ENCODE measurements at regions not wholly inside any gene's neighbourhood (a gene's known extent, or its start where the extent isn't known, plus 50 kb on each side); places are given as distances from the start of the nearest gene placed in this dataset.

DNA sequence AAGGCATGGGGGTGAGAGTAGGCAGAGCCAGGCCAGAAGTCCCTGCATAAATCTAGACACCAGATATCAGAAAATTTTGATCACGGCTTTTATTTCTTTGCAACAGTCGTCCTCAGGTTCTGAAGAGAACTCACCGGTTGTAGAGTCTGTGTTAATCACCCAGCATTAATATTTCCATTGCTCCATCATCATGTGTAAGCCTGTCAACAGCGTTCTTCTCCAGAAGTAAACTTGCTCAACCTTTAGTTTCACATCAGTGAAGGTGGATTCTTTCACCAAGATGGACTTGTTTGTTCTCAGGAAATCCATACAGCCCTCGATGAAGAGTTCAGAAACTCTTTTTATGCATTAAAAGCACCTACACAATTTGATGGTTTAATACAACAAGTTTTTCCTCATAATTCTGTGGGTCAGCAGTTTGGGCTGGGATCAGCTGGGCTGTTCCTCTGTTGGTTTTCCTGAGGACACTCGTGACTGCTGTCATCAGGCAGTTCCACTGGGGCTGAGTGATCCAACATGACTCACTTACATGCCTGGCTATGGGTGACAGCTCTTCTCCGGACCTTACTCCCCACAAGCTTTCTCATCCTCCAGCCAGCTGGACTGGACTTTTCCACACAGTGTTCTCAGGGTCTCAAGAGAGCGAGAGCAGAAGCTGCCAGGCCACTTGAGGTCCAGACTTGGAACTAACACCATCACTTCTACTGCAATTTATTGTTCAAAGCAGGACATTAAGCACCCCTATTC lies 303.4 kb downstream of the ZNF621 start:
- DNase-seq, result no peak

DNA sequence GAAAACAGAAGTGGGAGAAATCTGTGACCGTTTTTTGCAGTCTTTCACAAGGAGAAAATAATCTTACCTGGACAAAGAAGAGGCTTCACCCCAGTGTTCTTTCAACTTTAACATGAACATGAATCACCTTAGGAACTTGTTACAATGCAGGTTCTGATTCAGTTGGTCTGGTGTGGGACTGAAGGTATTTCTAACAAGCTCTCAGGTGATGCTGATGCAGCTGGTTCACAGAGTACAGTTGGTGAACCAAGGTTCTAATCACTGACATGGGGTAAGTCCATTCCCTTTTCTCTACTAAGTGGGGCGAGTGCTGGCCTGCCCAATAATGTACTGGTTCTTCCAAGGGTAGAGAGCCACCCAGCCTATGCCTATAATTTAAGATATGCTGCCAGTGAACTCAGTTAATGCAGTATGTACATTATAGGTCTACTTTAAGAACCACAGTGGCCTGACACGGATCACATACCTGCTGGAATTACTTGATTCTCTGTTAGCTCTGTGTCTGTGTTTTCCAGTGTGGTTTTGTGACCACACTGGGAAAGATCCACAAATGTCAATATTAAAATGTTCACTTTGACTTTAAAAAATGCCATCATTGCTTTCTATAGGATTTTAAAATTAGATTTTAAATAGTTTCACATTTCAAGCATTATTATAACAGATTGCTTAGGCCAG lies 304.1 kb downstream of the ZNF621 start:
- DNase-seq, result no peak

GRCh38 chr3:40829876-40830275 lies 305.1 kb downstream of the ZNF621 start:
- no peak for DNase-seq

- no peak for DNase-seq
Measured at GRCh38 chr3:40837300-40837699, 312.5 kb downstream of the ZNF621 start.

DNA sequence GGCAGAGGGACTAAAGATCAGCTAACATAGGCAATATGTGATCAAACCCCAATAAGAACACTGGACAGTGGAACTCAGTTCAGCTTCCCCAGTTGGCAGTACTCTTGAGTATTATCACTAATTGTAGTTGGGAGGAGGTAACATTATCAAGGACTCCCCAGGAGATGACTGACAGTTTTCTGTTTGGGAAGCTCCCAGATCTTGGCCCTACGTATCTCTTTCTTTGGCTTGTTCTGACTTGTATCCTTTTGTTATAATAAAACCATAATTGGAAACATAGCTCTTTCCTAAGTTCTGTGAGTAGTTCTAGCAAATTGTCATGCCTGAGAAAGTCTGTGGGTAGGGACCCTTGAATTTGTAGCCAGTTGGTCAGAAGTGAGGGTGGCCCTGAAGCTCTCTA lies 316.4 kb downstream of the ZNF621 start:
- no peak for DNase-seq

- no peak for DNase-seq
Measured at GRCh38 chr3:40841570-40842109, 316.9 kb downstream of the ZNF621 start.

GRCh38 chr3:40842714-40843113 lies 318.0 kb downstream of the ZNF621 start:
- no peak for DNase-seq

DNA sequence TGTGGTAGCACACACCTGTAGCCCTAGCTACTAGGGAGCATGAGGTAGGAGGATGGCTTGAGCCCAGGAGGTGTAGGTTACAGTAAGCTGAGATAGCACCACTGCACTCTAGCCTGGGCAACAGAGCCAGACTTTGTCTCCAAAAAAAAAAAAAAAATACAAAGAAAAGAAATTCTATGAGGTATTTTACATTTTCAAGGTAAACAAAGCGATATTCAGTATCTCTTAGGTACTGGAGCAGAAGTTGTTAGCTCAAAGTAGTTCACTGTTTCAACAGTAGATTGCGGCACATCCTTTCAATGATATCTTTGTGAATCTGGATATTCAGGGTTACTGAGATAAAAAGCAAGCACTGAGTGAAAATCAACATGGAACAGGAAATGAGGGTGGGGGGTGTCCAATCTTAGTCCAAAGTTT lies 318.5 kb downstream of the ZNF621 start:
- no peak for DNase-seq

DNA sequence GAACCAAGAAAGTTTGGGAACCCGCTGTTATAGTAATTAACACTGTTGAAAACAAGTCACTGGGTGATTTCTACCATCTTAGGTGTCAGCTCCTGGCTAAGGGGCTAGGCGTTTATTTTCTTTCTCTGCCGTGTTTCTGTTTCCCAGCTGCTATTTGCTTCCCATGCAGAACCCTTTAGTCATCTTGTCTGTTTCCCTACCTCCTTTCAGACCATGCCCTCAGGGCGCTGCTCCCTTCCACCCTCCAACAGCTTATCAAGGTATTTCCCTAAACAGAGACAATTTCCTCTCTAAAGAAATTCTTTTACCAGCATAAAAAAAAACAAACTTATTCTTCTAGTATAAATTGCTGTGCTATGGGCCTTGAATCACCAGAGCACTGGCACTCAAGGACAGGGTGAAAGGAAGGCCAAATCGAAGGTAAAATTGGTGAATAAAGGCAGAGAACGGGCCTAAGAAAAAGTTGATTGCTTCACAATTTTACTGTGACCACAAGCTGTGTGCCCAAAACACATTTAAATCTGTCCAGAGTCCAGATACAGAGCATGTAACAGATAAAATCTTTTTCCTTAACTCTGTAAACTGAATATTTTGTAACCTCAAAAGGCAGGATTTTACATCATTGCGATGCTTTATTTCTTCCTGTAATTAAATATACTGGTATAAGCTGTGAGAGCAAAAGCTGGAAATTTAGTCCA lies 319.2 kb downstream of the ZNF621 start:
- no peak for DNase-seq

DNA sequence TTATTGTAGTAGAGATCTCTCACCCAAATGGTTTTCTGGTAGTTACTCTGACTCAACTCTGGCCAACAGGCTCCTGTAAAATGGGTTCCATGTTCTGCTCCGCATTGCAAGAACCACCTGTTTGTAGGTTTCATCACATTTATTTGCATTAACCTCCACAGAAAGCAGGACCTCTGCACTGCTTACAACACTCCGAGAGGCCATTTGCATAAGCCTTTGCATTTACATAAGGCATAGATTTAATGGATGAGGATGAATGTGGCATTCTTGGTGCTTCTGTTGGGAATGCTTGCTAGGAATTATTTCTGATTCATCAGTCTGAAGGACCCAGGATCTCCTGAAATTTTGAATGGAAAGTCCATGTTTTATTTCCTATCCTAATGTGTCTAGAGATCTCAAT lies 320.1 kb downstream of the ZNF621 start:
- DNase-seq, result no peak

DNA sequence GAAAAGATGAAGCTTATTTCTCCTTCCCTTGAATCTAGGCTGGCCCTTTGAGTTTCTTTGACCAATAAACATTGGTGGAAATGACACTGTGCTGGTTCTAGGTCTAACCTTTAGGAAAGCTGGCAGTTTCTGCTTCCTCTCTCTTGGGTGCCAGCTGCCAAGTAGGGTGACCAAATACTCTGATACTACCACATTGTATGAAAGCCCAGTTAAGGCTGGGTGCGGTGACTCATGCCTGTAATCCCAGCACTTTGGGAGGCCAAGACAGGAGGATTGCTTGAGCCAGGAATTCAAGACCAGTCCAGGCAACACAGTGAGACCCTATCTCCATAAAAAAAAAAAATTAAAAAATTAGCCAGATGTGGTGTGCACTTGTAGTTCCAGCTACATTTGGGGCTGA lies 320.7 kb downstream of the ZNF621 start:
- DNase-seq, result no peak

GRCh38 chr3:40845916-40846315 lies 321.2 kb downstream of the ZNF621 start:
- DNase-seq, result no peak

GRCh38 chr3:40846451-40846850 lies 321.7 kb downstream of the ZNF621 start:
- no peak for DNase-seq

GRCh38 chr3:40847551-40847992 lies 322.8 kb downstream of the ZNF621 start:
- DNase-seq, result no peak

GRCh38 chr3:40848421-40848820 lies 323.7 kb downstream of the ZNF621 start:
- DNase-seq, result no peak

DNA sequence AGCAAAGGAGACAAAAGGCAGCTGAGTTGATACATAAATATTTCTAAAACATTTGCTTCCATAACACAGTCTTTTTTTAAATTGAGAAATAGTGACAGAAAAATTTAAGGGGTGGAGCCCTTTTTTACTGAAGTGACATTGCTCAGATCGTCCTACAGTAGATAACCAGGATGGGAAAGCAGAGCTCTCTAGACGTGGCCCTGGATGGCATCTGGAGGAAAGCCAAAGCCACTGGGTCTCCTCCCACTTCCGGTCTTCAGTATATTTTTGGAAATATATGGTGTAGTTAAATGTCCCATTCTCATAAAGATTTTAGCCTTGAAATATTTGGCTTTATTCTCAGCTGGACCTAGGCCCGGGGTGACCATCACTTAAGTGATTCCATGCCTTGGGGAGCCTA lies 326.1 kb downstream of the ZNF621 start:
- DNase-seq, result no peak

DNA sequence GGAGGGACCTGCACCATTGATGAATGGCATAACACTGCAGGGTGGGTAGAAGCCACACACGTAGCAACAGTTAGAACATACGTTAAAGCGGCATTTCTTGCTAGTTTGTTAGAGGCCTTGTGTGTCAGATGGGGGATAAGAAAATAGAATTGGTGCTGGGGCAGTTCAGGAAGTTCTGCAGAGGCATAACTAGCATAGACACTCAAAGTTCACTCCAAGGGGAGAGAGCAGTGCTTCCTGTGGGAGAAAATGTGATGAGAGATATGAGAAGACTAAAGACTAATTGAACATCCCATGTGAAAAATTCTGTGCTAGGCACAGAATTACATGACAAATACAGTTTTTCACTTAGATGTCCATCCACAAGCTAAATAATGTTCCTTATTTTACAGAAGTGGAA lies 327.1 kb downstream of the ZNF621 start:
- DNase-seq, result no peak

DNA sequence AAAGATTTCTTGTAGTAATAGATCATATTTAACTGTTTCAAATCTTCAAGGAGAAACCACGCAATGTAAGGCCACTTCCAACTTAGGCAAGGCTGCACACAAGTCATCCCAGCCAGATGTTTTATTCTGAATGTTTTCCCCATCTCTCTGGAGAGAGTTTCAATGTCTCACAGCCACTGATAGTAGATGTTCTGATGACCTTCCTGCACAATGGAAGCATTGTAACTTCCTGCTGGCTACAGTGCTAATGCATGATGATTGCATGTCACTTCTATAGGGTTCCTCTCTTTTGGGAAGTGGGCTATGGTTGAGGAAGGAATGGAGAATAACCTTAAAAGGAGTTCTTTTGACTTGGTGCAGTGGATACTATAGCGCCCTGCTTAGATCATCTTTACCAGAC lies 328.0 kb downstream of the ZNF621 start:
- no peak for DNase-seq

GRCh38 chr3:40853474-40853873 lies 328.7 kb downstream of the ZNF621 start:
- DNase-seq, result no peak

GRCh38 chr3:40855871-40856270 lies 331.1 kb downstream of the ZNF621 start:
- DNase-seq, result no peak

DNA sequence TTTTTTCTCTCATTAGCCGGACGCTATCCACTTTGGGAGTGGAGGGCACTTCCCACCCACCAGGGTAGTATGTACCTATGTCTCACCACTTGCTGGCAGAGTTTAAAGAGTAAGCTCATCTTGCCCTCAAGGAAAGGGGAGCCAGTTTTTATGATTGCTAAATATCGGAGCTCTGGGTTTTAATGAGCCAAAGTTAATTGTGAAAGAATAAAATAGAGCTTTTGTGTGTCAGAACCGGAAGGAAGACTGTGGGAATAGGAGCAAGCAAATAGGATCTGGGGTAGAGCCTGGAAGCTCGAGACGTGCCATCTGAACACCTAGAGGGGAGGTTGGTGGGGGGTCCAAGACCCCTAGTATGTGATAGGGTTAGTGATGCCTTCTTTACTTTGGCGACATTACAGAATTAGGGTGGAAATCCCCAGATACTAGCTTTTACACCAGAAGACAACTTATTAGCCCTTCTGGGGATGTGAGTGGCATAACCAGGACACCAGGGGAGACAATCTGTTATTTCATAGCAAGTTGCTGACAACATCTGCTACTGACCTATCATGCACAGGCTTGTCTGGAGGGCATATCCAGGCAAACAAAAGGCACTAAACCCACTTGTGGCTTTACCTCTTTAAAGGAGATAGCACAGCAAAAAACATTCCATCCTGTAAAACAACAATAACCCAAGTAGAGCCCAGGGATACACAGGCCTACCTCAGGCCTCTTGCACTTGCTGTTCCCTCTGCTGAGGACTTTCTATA lies 333.8 kb downstream of the ZNF621 start:
- DNase-seq, result no peak

DNA sequence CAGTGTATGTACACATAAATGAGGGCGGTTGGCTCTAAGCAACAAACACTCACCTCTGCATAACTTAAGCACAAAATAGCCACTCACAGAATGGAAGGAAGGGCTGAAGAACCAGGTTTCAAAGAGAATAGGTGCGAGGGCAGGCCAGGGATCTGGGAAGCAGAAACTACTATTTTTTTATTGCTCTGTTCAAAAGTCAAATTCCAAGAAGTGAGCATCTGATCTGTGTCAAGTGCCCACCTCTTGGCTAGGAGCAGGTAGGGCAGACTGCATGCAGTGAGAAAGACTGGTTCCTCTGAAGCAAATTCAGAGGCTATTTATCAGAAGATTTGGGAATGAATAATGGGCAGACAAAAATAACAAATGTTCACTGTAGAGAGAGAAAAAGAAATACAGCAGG lies 336.4 kb upstream of the CTNNB1 start:
- DNase-seq, result no peak

Measured in stimulated activated CD4-positive, alpha-beta T cell treated with anti-CD3 and anti-CD28 coated beads, Interleukin-15, amount 100 ng/mL, for 24 hours (primary cell).